AG08395 (cell line): ENCODE measurements at regions not wholly inside any gene's neighbourhood (a gene's known extent, or its start where the extent isn't known, plus 50 kb on each side); places are given as distances from the start of the nearest gene placed in this dataset.

Source experiments
- DNase-seq: peaks from one replicate; pipeline ENCODE4 v3.0.0; 2012; ENCODE audit warnings: mixed read lengths, low spot score

GRCh38 chr2:100192825-100193224 is 50.4 kb upstream of the AFF3 start:
- no peak for DNase-seq

GRCh38 chr2:100192300-100192699 is 49.9 kb upstream of the AFF3 start:
- no peak for DNase-seq
